GM10266 (cell line): ENCODE measurements at regions not wholly inside any gene's neighbourhood (a gene's known extent, or its start where the extent isn't known, plus 50 kb on each side); places are given as distances from the start of the nearest gene placed in this dataset.
"Not testable (repeated sequence)": the region's sequence is repeated elsewhere in the genome, so short reads cannot be mapped to it uniquely, and the experiment has no call there.

Source experiments
- DNase-seq: peaks from one replicate; pipeline ENCODE4 v3.0.0; 2012; ENCODE audit errors: extremely low spot score
- CTCF ChIP-seq: IDR thresholded peaks from 2 replicates; pipeline ENCODE4 v1.5.1; 2012; ENCODE audit warnings: mild to moderate bottlenecking, low read depth; ENCODE audit not compliant: control insufficient read depth, insufficient read depth; ENCODE audit errors: missing control alignments

DNA sequence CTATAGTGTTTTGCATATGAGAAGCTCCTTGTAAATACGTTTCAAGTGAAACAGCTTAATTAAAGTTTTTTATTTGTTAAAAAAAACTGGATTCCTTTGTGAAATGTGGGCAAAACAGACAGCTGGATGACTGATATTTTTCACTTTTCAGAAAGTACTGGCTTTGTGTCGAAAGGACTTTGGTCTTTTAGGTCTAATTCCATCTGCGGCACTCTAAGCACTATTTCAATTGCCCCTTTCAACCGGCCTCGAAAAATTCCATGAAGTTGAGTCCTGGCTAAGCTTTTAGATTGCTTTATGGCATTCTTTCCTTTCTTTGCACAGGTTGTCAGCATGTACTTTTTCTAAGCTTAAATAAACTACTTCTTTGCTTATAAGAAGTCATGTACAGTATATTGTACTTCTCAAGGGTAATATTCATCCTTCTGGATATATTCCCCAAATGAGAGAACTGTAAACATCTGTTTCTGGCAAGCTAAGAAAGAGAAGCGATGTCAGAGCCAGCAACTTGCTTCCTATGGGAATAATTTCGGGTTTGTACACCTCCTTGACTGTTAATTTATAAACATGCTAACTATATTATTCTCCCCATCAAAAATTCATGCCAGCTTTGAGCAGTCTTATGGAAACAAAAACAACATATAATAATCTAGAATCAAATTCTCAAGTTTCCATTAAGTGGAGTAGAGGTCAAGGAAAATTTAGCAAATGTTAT is 611.3 kb downstream of the ETNK1 start:
- DNase-seq: no peak
- no peak for TF ChIP-seq CTCF

DNA sequence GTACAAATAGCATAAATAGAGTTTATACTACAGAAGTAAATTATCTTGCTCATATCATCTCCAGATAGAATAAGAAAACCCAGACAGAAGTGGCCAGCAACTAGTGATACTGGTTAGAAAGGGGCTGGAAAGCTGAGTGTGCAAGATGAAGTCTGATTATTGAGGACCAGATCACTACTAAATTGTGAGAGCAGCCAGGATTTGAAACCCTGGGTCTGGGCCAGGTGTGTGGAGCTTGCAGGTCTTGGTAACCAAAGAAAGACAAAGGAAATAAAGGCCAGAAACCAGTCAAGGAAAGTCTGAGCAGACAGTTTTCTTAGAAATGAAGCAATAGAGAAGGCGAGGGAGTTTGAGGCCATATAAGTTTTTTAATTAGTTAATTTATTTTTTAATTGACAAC is 611.8 kb downstream of the ETNK1 start:
- DNase-seq: no peak
- no peak for TF ChIP-seq CTCF

- no peak for TF ChIP-seq CTCF
- DNase-seq: no peak
These were observed 613.2 kb downstream of the ETNK1 start for GRCh38 chr12:23238190-23238589.

DNA sequence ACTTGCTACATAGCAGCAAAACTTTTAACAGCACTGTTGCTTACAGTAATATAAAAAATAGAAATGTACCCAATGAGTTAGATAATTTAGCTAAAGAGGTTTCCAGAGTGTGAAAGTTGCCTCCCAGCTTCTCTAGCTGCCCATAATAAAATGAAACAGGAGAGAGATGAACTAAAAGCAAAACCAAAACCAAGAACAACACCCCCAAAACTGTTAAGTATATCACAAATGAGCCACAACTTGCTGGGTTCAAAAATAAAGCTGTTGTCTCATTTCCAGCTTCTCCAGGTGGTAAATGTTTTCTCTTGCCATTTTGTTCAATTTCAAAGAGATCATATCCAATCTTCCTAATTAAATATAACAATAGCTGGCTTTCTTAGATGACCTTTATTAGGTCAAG is 614.0 kb downstream of the ETNK1 start:
- DNase-seq: no peak
- no peak for TF ChIP-seq CTCF

GRCh38 chr12:23245186-23245585 is 620.2 kb downstream of the ETNK1 start:
- no peak for TF ChIP-seq CTCF

GRCh38 chr12:23253191-23253590 is 628.2 kb downstream of the ETNK1 start:
- DNase-seq: no peak
- no peak for TF ChIP-seq CTCF

More at GRCh38 chr12:23245186-23245585, 620.2 kb downstream of the ETNK1 start:
- no peak for DNase-seq

DNA sequence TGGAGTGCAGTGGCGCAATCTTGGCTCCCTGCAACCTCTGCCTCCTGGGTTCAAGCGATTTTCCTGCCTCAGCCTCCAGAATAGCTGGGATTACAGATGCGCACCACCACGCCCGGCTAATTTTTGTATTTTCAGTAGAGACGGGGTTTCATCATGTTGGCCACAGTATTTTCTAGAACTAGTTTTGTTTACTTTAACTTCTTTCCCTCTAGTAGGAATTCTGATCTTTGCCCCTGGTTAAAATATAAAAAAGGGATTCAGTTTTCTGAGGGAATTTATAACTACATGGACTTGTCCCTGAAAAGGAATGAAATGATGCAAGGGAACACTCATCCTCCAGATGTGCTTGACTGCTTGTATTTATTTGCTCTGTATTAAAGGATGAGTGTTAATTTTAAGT is 628.9 kb downstream of the ETNK1 start:
- DNase-seq: not testable (repeated sequence)

GRCh38 chr12:23259558-23259957 is 634.6 kb downstream of the ETNK1 start:
- TF ChIP-seq CTCF: no peak
- no peak for DNase-seq
